ENCODE measurements at regions not wholly inside any gene's neighbourhood (a gene's known extent, or its start where the extent isn't known, plus 50 kb on each side); places are given as distances from the start of the nearest gene placed in this dataset.

GRCh38 chrX:109782994-109783700 is 50.1 kb upstream of the ACSL4 start:
- TF ChIP-seq CTCF (IDR thresholded peaks at IDR 0.05) = no peak

- no peak for TF ChIP-seq CTCF (IDR thresholded peaks at IDR 0.05)
Measured at GRCh38 chrX:109783701-109784079, 50.6 kb upstream of the ACSL4 start.

GRCh38 chrX:109785053-109785452 is 52.0 kb upstream of the ACSL4 start:
- TF ChIP-seq CTCF (IDR thresholded peaks at IDR 0.05) = no peak

GRCh38 chrX:109793191-109793590 is 60.1 kb upstream of the ACSL4 start:
- no peak for TF ChIP-seq CTCF (IDR thresholded peaks at IDR 0.05)

GRCh38 chrX:109795682-109796081 is 62.6 kb upstream of the ACSL4 start:
- no peak for TF ChIP-seq CTCF (IDR thresholded peaks at IDR 0.05)

- no peak for TF ChIP-seq CTCF (IDR thresholded peaks at IDR 0.05)
Measured at GRCh38 chrX:109797311-109797975, 64.4 kb upstream of the ACSL4 start.

- no peak for TF ChIP-seq CTCF (IDR thresholded peaks at IDR 0.05)
Measured at GRCh38 chrX:109812236-109812635, 79.2 kb upstream of the ACSL4 start.
